ENCODE measurements at regions not wholly inside any gene's neighbourhood (a gene's known extent, or its start where the extent isn't known, plus 50 kb on each side); places are given as distances from the start of the nearest gene placed in this dataset.

DNA sequence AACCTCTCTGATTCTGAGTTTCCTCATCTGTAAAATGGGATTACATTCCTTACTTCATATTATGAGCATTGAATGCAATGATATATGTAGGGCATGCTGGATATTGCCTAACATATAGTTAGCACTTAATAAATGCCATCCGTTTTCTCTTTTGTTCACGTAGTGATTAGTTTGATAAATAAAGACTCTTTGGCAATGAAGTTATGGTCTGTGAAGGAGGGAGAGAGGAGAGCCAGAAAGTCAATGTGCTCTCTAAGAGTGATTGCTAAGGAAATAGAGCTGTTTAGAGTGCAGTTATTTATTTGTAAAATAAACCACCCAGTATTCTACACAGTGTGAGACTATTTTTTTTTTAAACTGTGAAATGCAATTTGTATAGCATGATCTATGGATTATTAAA, 207.9 kb upstream of the E2F8 start (continued):
- TF ChIP-seq ZNF8 (CRISPR knock-in tag; IDR thresholded peaks at IDR 0.05) (no peak), GLIS3 (CRISPR knock-in tag; IDR thresholded peaks at IDR 0.05) (no peak), PPARA (CRISPR knock-in tag; IDR thresholded peaks at IDR 0.05; ENCODE audit: borderline replicate concordance) (no peak), ZFP3 (CRISPR knock-in tag; IDR thresholded peaks at IDR 0.05) (no peak), OSR1 (CRISPR knock-in tag; IDR thresholded peaks at IDR 0.05) (no peak), ISL1 (CRISPR knock-in tag; IDR thresholded peaks at IDR 0.05) (no peak)

DNA sequence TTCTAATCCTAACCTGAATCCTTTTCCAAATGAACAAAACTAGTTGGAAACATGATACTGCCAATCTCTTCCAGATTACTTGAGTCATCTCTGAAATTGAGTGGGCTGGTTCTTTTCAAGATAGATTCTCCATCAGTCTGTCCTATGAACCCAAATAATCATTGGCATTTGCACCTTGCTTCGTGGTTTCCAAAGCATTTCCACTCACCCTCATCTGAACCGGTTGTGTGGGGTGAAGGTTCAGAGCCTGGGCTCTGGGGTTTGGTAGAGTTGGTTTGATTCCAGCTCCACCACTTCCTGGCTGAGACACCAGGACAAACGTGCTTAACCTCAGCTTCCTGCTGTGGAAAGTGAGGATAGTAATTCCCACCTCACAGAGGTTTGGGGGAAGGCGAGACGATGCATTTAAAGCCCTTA, 206.4 kb upstream of the E2F8 start:
- no peak for ATAC-seq
- no peak for TF ChIP-seq BACH2 (CRISPR knock-in tag; IDR thresholded peaks at IDR 0.05; ENCODE audit: borderline replicate concordance)
- TF ChIP-seq GLIS3 (CRISPR knock-in tag; IDR thresholded peaks at IDR 0.05), result no peak
- no peak for TF ChIP-seq TCF4 (CRISPR knock-in tag; IDR thresholded peaks at IDR 0.05; ENCODE audit: borderline replicate concordance)
- TF ChIP-seq, protein P1, sequence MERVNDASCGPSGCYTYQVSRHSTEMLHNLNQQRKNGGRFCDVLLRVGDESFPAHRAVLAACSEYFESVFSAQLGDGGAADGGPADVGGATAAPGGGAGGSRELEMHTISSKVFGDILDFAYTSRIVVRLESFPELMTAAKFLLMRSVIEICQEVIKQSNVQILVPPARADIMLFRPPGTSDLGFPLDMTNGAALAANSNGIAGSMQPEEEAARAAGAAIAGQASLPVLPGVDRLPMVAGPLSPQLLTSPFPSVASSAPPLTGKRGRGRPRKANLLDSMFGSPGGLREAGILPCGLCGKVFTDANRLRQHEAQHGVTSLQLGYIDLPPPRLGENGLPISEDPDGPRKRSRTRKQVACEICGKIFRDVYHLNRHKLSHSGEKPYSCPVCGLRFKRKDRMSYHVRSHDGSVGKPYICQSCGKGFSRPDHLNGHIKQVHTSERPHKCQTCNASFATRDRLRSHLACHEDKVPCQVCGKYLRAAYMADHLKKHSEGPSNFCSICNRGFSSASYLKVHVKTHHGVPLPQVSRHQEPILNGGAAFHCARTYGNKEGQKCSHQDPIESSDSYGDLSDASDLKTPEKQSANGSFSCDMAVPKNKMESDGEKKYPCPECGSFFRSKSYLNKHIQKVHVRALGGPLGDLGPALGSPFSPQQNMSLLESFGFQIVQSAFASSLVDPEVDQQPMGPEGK (CRISPR knock-in tag; IDR thresholded peaks at IDR 0.05; ENCODE audit: borderline replicate concordance), result no peak
- no peak for TF ChIP-seq ZNF8 (CRISPR knock-in tag; IDR thresholded peaks at IDR 0.05)
- TF ChIP-seq ZFP30 (CRISPR knock-in tag; IDR thresholded peaks at IDR 0.05), result no peak
- TF ChIP-seq, protein P2, sequence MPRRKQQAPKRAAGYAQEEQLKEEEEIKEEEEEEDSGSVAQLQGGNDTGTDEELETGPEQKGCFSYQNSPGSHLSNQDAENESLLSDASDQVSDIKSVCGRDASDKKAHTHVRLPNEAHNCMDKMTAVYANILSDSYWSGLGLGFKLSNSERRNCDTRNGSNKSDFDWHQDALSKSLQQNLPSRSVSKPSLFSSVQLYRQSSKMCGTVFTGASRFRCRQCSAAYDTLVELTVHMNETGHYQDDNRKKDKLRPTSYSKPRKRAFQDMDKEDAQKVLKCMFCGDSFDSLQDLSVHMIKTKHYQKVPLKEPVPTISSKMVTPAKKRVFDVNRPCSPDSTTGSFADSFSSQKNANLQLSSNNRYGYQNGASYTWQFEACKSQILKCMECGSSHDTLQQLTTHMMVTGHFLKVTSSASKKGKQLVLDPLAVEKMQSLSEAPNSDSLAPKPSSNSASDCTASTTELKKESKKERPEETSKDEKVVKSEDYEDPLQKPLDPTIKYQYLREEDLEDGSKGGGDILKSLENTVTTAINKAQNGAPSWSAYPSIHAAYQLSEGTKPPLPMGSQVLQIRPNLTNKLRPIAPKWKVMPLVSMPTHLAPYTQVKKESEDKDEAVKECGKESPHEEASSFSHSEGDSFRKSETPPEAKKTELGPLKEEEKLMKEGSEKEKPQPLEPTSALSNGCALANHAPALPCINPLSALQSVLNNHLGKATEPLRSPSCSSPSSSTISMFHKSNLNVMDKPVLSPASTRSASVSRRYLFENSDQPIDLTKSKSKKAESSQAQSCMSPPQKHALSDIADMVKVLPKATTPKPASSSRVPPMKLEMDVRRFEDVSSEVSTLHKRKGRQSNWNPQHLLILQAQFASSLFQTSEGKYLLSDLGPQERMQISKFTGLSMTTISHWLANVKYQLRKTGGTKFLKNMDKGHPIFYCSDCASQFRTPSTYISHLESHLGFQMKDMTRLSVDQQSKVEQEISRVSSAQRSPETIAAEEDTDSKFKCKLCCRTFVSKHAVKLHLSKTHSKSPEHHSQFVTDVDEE (CRISPR knock-in tag; IDR thresholded peaks at IDR 0.05), result no peak
- TF ChIP-seq RARB (CRISPR knock-in tag; IDR thresholded peaks at IDR 0.05), result no peak
- TF ChIP-seq, protein P3, sequence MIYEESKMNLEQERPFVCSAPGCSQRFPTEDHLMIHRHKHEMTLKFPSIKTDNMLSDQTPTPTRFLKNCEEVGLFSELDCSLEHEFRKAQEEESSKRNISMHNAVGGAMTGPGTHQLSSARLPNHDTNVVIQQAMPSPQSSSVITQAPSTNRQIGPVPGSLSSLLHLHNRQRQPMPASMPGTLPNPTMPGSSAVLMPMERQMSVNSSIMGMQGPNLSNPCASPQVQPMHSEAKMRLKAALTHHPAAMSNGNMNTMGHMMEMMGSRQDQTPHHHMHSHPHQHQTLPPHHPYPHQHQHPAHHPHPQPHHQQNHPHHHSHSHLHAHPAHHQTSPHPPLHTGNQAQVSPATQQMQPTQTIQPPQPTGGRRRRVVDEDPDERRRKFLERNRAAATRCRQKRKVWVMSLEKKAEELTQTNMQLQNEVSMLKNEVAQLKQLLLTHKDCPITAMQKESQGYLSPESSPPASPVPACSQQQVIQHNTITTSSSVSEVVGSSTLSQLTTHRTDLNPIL (CRISPR knock-in tag; IDR thresholded peaks at IDR 0.05; ENCODE audit: low read depth), result no peak
- no peak for TF ChIP-seq CSDC2 (CRISPR knock-in tag; IDR thresholded peaks at IDR 0.05)
- TF ChIP-seq ZFP3 (CRISPR knock-in tag; IDR thresholded peaks at IDR 0.05), result no peak
- TF ChIP-seq OSR1 (CRISPR knock-in tag; IDR thresholded peaks at IDR 0.05), result no peak
- no peak for TF ChIP-seq ESRRG (CRISPR knock-in tag; IDR thresholded peaks at IDR 0.05)
- TF ChIP-seq ZNF565 (CRISPR knock-in tag; conservative IDR thresholded peaks at IDR 0.05; ENCODE audit: low read depth), result no peak

DNA sequence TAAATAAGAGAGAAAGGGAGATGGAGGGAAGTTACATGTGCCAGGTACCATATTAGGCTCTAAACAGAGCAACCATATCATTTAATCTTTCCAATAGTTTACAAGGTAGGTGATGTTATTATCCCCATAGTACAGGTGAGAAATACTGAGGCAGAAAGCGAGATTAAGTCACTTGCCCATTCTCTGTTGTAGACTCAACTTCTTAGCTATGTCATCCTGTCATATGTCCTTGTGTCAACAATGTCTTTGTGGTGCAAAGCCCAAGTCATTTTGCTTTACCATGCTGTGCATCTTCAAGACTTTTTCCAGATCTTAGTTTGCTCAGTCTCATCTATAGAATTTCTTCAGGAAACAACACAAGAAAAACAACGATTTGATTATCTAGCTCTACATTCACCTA, 205.0 kb upstream of the E2F8 start:
- ATAC-seq, result no peak
- no peak for TF ChIP-seq OSR1 (CRISPR knock-in tag; IDR thresholded peaks at IDR 0.05)
- TF ChIP-seq ZFP3 (CRISPR knock-in tag; IDR thresholded peaks at IDR 0.05), result no peak
- TF ChIP-seq, protein P1 (CRISPR knock-in tag; IDR thresholded peaks at IDR 0.05; ENCODE audit: borderline replicate concordance), result no peak
- no peak for TF ChIP-seq PPARA (CRISPR knock-in tag; IDR thresholded peaks at IDR 0.05; ENCODE audit: borderline replicate concordance)
- no peak for TF ChIP-seq TOX (CRISPR knock-in tag; IDR thresholded peaks at IDR 0.05; ENCODE audit: borderline replicate concordance)
- TF ChIP-seq RARB (CRISPR knock-in tag; IDR thresholded peaks at IDR 0.05), result no peak
- TF ChIP-seq, protein P2 (CRISPR knock-in tag; IDR thresholded peaks at IDR 0.05), result no peak
- TF ChIP-seq ZNF70 (CRISPR knock-in tag; IDR thresholded peaks at IDR 0.05), result no peak
- TF ChIP-seq ZNF565 (CRISPR knock-in tag; conservative IDR thresholded peaks at IDR 0.05; ENCODE audit: low read depth), result no peak
- no peak for TF ChIP-seq GLIS3 (CRISPR knock-in tag; IDR thresholded peaks at IDR 0.05)
